SK-N-SH (cell line): ENCODE measurements at regions not wholly inside any gene's neighbourhood (a gene's known extent, or its start where the extent isn't known, plus 50 kb on each side); places are given as distances from the start of the nearest gene placed in this dataset.

Source experiments
- CTCF ChIA-PET: fragments of 300-600, 350-600 bp; formaldehyde crosslinking; extraction: SDS; loops from one replicate; lab custom pipeline; 2021; lab: Yijun Ruan, JAX
- POLR2A ChIA-PET: fragments of 350-600 bp; sonication (Branson Sonifier 250); formaldehyde crosslinking; extraction: SDS; loops from one replicate; lab custom pipeline; 2020; ENCODE audit warnings: antibody characterized with exemption, inconsistent platforms; lab: Yijun Ruan, JAX
- DNase-seq: peaks from one replicate; pipeline ENCODE4 v3.0.0; 2012
- H2AFZ ChIP-seq: fragments of 200-600 bp; sonication (generic); 2 replicates; pipeline ENCODE4 v1.8.1; 2016; ENCODE audit warnings: antibody characterized with exemption, mild to moderate bottlenecking, low read depth
- H3F3A ChIP-seq: fragments of 200-600 bp; sonication (generic); replicated peaks from 2 replicates; pipeline ENCODE3; 2016; ENCODE audit warnings: antibody characterized with exemption, mild to moderate bottlenecking; ENCODE audit not compliant: insufficient read depth
- H3K27ac ChIP-seq, 2 experiments: fragments of 200-500 bp in 1 of 2; fragments of 200-600 bp in 1 of 2; sonication (Bioruptor generic) in 1 of 2; sonication (generic), shearing (Covaris generic) in 1 of 2; 2 replicates each; pipeline versions ENCODE4 v1.5.1 to v1.6.1; 2014 to 2016; ENCODE audit warnings: low read depth in 2 of 2, inconsistent platforms in 1 of 2, low read length in 1 of 2, mild to moderate bottlenecking in 1 of 2, mixed read lengths in 1 of 2
- H3K27me3 ChIP-seq: fragments of 200-600 bp; sonication (generic), shearing (Covaris generic); 2 replicates; pipeline ENCODE4 v1.6.1; 2016; ENCODE audit warnings: mixed run types; ENCODE audit not compliant: insufficient read depth
- H3K36me3 ChIP-seq, 2 experiments: fragments of 200-500 bp in 1 of 2; fragments of 200-600 bp in 1 of 2; sonication (Bioruptor generic) in 1 of 2; sonication (generic) in 1 of 2; replicated peaks in 1 of 2; 2 replicates each; pipeline versions ENCODE3 to v1.5.1; 2014 to 2016; ENCODE audit warnings: low read length in 1 of 2, mild to moderate bottlenecking in 1 of 2; ENCODE audit not compliant: insufficient read depth in 2 of 2, control insufficient read depth in 1 of 2
- H3K4me1 ChIP-seq, 2 experiments: fragments of 200-500 bp in 1 of 2; fragments of 200-600 bp in 1 of 2; sonication (Bioruptor generic) in 1 of 2; sonication (generic), shearing (Covaris generic) in 1 of 2; 2 replicates each; pipeline versions ENCODE4 v1.5.1 to v1.6.1; 2014 to 2016; ENCODE audit warnings: low read depth in 1 of 2, low read length in 1 of 2, mixed run types in 1 of 2; ENCODE audit not compliant: insufficient read depth in 2 of 2, control insufficient read depth in 1 of 2
- H3K4me2 ChIP-seq: fragments of 200-600 bp; sonication (generic), shearing (Covaris generic); 2 replicates; pipeline ENCODE4 v1.6.1; 2017; ENCODE audit warnings: mixed run types
- H3K4me3 ChIP-seq, 2 experiments: fragments of 200-500 bp in 1 of 2; fragments of 200-600 bp in 1 of 2; sonication (Bioruptor generic) in 1 of 2; sonication (generic), shearing (Covaris generic) in 1 of 2; 2 replicates each; pipeline versions ENCODE4 v1.5.1 to v1.8.1; 2014 to 2016; ENCODE audit warnings: low read depth in 2 of 2, inconsistent platforms in 1 of 2, low read length in 1 of 2, mild to moderate bottlenecking in 1 of 2, mixed read lengths in 1 of 2, moderate library complexity in 1 of 2
- H3K79me2 ChIP-seq: fragments of 200-600 bp; sonication (generic); 2 replicates; pipeline ENCODE4 v1.8.1; 2017; ENCODE audit warnings: mild to moderate bottlenecking; ENCODE audit not compliant: insufficient read depth
- H3K9ac ChIP-seq: fragments of 200-600 bp; sonication (generic); 2 replicates; pipeline ENCODE4 v1.6.1; 2017; ENCODE audit warnings: mixed run types
- H3K9me2 ChIP-seq: fragments of 200-600 bp; sonication (generic); 2 replicates; pipeline ENCODE4 v1.6.1; 2017; ENCODE audit warnings: mixed run types
- H3K9me3 ChIP-seq: fragments of 200-600 bp; sonication (generic); 2 replicates; pipeline ENCODE4 v1.6.1; 2017; ENCODE audit warnings: mixed run types, mild to moderate bottlenecking, moderate library complexity
- H4K20me1 ChIP-seq: fragments of 200-600 bp; sonication (generic); 2 replicates; pipeline ENCODE4 v1.6.1; 2017; ENCODE audit warnings: mild to moderate bottlenecking, mixed run types; ENCODE audit not compliant: insufficient read depth
- CHD2 ChIP-seq: fragments of 150-350 bp; IDR thresholded peaks from 2 replicates; pipeline ENCODE4 v1.6.1; 2018; ENCODE audit warnings: low read length; ENCODE audit not compliant: partially characterized antibody
- EZH2phosphoT487 ChIP-seq: fragments of 200-600 bp; sonication (generic); IDR thresholded peaks from 2 replicates; pipeline ENCODE4 v1.6.1; 2017; ENCODE audit warnings: low read depth, mixed run types, mild to moderate bottlenecking, antibody characterized with exemption, moderate library complexity, borderline replicate concordance
- GABPA ChIP-seq: IDR thresholded peaks from 2 replicates; pipeline ENCODE4 v1.4.0; 2012; ENCODE audit warnings: low read depth, mild to moderate bottlenecking
- MEF2A ChIP-seq: IDR thresholded peaks from 2 replicates; pipeline ENCODE4 v1.4.0; 2012; ENCODE audit warnings: low read depth, borderline replicate concordance
- NRF1 ChIP-seq: IDR thresholded peaks from 2 replicates; pipeline ENCODE4 v1.6.1; 2012; ENCODE audit warnings: low read depth, mild to moderate bottlenecking, low read length
- POLR2AphosphoS5 ChIP-seq: IDR thresholded peaks from 2 replicates; pipeline ENCODE4 v1.6.1; 2012; ENCODE audit warnings: low read depth, low read length
- RAD21 ChIP-seq: IDR thresholded peaks from 2 replicates; pipeline ENCODE4 v1.6.1; 2012; ENCODE audit warnings: mild to moderate bottlenecking, low read length
- RXRA ChIP-seq: IDR thresholded peaks from 2 replicates; pipeline ENCODE4 v1.4.0; 2012; ENCODE audit warnings: low read depth, mild to moderate bottlenecking, borderline replicate concordance
- TCF12 ChIP-seq: IDR thresholded peaks from 2 replicates; pipeline ENCODE4 v1.4.0; 2012
- WGBS: methylation state at CpG from one replicate; pipeline ENCODE4 v1.1.6; 2017; ENCODE audit warnings: low lambda C conversion rate; 5-methylcytosine and 5-hydroxymethylcytosine counted together
- TF ChIP-seq, protein P1 (sequence below): IDR thresholded peaks from 2 replicates; pipeline ENCODE4 v1.6.1; 2012; ENCODE audit warnings: mild to moderate bottlenecking, low read depth, low read length, moderate library complexity

DNA sequence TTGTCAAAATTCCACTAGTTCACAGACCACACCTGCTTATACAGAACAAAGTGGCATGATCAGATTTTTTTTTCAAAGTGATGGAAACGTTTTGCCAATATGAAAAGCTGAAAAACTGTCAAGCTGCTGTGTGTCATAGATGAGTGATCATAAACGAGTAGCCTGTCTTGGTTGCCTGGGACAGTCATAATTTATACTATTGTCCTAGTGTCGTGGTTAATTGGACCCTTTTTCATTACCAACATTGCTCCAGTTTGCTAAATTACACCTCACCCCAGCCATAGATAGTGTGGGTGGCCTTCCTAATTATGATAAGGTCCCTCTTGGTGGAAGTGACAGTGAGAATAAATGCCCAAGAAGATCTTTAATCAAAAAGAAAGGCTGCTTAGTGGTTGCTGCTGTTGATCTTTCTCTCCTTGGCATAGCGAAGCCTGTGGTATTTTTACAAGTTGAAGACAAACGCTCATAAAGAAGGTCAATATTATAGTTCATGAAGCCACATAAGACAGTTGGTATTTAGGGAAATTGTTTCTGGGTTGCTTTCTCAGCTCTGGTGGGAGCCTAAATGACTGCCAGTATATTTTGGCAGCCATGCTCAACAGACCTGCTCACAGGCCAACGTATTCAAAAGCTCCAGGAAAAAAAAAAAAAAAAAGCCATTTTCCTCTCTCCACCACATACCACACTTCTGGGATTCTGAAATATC is 478.1 kb downstream of the PLA2G4A start:
- POLR2A ChIA-PET: no interaction called here
- WGBS: 61% methylated on average over 6 of the region's 6 CpGs
- no peak overlapping the region for H3K9ac ChIP-seq
- H3F3A ChIP-seq: no peaks in the 10 kb centered on the region
- no peak overlapping the region for H3K4me3 ChIP-seq
- TF ChIP-seq, protein P1, sequence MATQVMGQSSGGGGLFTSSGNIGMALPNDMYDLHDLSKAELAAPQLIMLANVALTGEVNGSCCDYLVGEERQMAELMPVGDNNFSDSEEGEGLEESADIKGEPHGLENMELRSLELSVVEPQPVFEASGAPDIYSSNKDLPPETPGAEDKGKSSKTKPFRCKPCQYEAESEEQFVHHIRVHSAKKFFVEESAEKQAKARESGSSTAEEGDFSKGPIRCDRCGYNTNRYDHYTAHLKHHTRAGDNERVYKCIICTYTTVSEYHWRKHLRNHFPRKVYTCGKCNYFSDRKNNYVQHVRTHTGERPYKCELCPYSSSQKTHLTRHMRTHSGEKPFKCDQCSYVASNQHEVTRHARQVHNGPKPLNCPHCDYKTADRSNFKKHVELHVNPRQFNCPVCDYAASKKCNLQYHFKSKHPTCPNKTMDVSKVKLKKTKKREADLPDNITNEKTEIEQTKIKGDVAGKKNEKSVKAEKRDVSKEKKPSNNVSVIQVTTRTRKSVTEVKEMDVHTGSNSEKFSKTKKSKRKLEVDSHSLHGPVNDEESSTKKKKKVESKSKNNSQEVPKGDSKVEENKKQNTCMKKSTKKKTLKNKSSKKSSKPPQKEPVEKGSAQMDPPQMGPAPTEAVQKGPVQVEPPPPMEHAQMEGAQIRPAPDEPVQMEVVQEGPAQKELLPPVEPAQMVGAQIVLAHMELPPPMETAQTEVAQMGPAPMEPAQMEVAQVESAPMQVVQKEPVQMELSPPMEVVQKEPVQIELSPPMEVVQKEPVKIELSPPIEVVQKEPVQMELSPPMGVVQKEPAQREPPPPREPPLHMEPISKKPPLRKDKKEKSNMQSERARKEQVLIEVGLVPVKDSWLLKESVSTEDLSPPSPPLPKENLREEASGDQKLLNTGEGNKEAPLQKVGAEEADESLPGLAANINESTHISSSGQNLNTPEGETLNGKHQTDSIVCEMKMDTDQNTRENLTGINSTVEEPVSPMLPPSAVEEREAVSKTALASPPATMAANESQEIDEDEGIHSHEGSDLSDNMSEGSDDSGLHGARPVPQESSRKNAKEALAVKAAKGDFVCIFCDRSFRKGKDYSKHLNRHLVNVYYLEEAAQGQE: no peak
- TF ChIP-seq MEF2A: no peak
- no peak for TF ChIP-seq NRF1
- no peak for TF ChIP-seq GABPA
- TF ChIP-seq RXRA: no peak
- no peak for TF ChIP-seq CHD2
- H3K27me3 ChIP-seq: no peaks in the 10 kb centered on the region
- DNase-seq: no peak
- no peak overlapping the region for H2AFZ ChIP-seq
- no peaks in the 10 kb centered on the region; a peak in 1 of 4 replicates for H3K4me1 ChIP-seq
- no peak overlapping the region for H3K27ac ChIP-seq
- no peaks in the 10 kb centered on the region for H4K20me1 ChIP-seq
- CTCF ChIA-PET: no interaction called here
- no peaks in the 10 kb centered on the region for H3K9me2 ChIP-seq
- no peaks in the 10 kb centered on the region for H3K79me2 ChIP-seq
- no peaks in the 10 kb centered on the region for H3K9me3 ChIP-seq
- no peaks in the 10 kb centered on the region for H3K36me3 ChIP-seq
- no peak overlapping the region for H3K4me2 ChIP-seq

DNA sequence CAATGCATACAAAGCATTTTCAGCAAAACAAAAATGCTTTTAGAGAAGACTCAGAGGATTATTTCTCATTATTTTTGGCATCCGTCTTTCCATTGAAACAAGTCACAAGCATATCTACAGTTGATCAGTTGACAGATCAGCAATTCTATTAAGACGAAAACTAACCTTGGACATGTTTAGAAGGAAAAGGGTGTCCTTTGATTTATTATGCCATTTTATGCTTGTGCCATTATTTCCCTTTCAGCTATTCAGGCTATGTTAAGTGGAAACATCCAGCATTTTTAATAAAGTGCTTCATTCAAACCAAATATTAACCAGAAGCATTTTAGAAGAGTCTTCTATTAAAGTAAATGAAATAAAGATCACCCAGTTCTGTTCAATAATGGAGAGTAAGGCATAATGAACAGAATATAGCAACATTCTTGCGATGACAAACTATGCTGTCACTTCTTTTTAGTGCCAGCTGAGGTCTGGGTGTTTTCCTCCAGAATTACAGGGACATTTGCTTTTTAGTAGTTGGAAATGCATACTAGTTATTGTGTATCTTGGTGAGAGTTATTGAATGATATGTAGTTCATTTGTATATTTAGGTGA is 481.4 kb downstream of the PLA2G4A start:
- CTCF ChIA-PET: no interaction called here
- no peaks in the 10 kb centered on the region for H4K20me1 ChIP-seq
- H3K4me3 ChIP-seq: no peak overlapping the region
- H3K4me1 ChIP-seq: peaks cover 0 to 3% of the 10 kb centered on the region in 2 experiments; a peak in 1 of 4 replicates
- no peak for DNase-seq
- no peak overlapping the region for H3K27ac ChIP-seq
- no peaks in the 10 kb centered on the region for H3F3A ChIP-seq
- H3K27me3 ChIP-seq: no peaks in the 10 kb centered on the region
- H3K9me2 ChIP-seq: no peaks in the 10 kb centered on the region
- H3K9ac ChIP-seq: no peak overlapping the region
- no peak overlapping the region for H2AFZ ChIP-seq
- POLR2A ChIA-PET: no interaction called here
- TF ChIP-seq EZH2phosphoT487: no peak
- no peak for TF ChIP-seq RAD21
- no peak for TF ChIP-seq POLR2AphosphoS5
- no peak for TF ChIP-seq TCF12
- no peak overlapping the region for H3K4me2 ChIP-seq
- H3K36me3 ChIP-seq: no peaks in the 10 kb centered on the region
- H3K79me2 ChIP-seq: no peaks in the 10 kb centered on the region
- WGBS: 56% methylated on average over 3 of the region's 3 CpGs
- no peaks in the 10 kb centered on the region for H3K9me3 ChIP-seq
